Glutamatergic neuron (in vitro differentiated cells): ENCODE measurements at regions not wholly inside any gene's neighbourhood (a gene's known extent, or its start where the extent isn't known, plus 50 kb on each side); places are given as distances from the start of the nearest gene placed in this dataset.

Source experiments
- DNase-seq: peaks from one replicate; pipeline ENCODE4 v3.0.0; 2022
- H3K27ac Mint-ChIP-seq: one replicate; pipeline ENCODE4 v1.8.0; 2020; ENCODE audit warnings: mild to moderate bottlenecking, mixed read lengths, inconsistent platforms; ENCODE audit not compliant: unreplicated experiment
- H3K27me3 Mint-ChIP-seq: one replicate; pipeline ENCODE4 v1.8.0; 2020; ENCODE audit warnings: mild to moderate bottlenecking, moderate library complexity, mixed read lengths, inconsistent platforms; ENCODE audit not compliant: unreplicated experiment
- H3K36me3 Mint-ChIP-seq: one replicate; pipeline ENCODE4 v1.8.0; 2020; ENCODE audit warnings: mild to moderate bottlenecking, mixed read lengths, inconsistent platforms; ENCODE audit not compliant: unreplicated experiment
- H3K4me1 Mint-ChIP-seq: one replicate; pipeline ENCODE4 v1.8.0; 2020; ENCODE audit warnings: mild to moderate bottlenecking, low read depth, mixed read lengths, inconsistent platforms; ENCODE audit not compliant: unreplicated experiment
- H3K4me3 Mint-ChIP-seq: one replicate; pipeline ENCODE4 v1.8.0; 2020; ENCODE audit warnings: mild to moderate bottlenecking, mixed read lengths, inconsistent platforms; ENCODE audit not compliant: unreplicated experiment
- H3K9me3 Mint-ChIP-seq: one replicate; pipeline ENCODE4 v1.8.0; 2020; ENCODE audit warnings: mild to moderate bottlenecking, moderate library complexity, mixed read lengths, inconsistent platforms; ENCODE audit not compliant: unreplicated experiment
- CTCF ChIP-seq: fragments of 200-600 bp; sonication (generic); IDR thresholded peaks from one replicate; pipeline ENCODE4 v1.5.0; 2021; ENCODE audit not compliant: partially characterized antibody, unreplicated experiment

DNA sequence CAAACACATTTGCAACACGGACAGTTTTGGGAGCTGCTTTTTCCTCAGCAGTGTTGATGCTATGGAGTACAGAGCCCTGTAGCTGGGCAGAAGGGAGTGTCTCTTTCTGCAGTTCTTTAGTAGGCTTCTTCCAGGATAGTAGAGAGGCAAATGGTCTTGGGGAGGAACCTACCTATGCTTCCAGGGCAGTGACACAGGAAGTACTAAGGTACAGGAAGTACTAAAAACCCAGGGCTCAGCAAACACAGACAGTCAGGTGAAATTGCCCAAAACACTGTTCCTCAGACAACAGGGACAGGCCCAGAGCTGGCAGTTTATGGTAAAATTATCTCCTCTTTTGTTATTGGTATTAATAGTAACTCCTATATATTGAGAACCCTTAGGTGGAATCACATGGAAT lies 217.6 kb downstream of the TTC8 start:
- DNase-seq, result no peak
- Mint-ChIP-seq H3K36me3 (peaks cover 7% of the 10 kb centered on the region), H3K27ac (no peak overlapping the region), H3K4me1 (peaks cover 7% of the 10 kb centered on the region), H3K9me3 (peaks cover 2% of the 10 kb centered on the region), H3K27me3 (no peaks in the 10 kb centered on the region), H3K4me3 (no peak overlapping the region)
- no peak for TF ChIP-seq CTCF

- no peak overlapping the region for H3K4me3 Mint-ChIP-seq
- H3K36me3 Mint-ChIP-seq, result peaks cover 10% of the 10 kb centered on the region
- H3K27me3 Mint-ChIP-seq, result peaks cover 2% of the 10 kb centered on the region
- no peak for DNase-seq
- no peak for TF ChIP-seq CTCF
- H3K9me3 Mint-ChIP-seq, result peaks cover 3% of the 10 kb centered on the region
- no peaks in the 10 kb centered on the region for H3K4me1 Mint-ChIP-seq
- no peak overlapping the region for H3K27ac Mint-ChIP-seq
Observed at GRCh38 chr14:89053303-89053702, 228.9 kb downstream of the TTC8 start.

GRCh38 chr14:89056394-89056793 lies 231.9 kb downstream of the TTC8 start:
- H3K36me3 Mint-ChIP-seq, result peaks cover 9% of the 10 kb centered on the region
- no peak overlapping the region for H3K4me3 Mint-ChIP-seq
- no peak overlapping the region for H3K27ac Mint-ChIP-seq
- no peak for TF ChIP-seq CTCF
- H3K27me3 Mint-ChIP-seq, result peaks cover 2% of the 10 kb centered on the region
- no peak for DNase-seq
- no peaks in the 10 kb centered on the region for H3K4me1 Mint-ChIP-seq
- peaks cover 3% of the 10 kb centered on the region for H3K9me3 Mint-ChIP-seq

DNA sequence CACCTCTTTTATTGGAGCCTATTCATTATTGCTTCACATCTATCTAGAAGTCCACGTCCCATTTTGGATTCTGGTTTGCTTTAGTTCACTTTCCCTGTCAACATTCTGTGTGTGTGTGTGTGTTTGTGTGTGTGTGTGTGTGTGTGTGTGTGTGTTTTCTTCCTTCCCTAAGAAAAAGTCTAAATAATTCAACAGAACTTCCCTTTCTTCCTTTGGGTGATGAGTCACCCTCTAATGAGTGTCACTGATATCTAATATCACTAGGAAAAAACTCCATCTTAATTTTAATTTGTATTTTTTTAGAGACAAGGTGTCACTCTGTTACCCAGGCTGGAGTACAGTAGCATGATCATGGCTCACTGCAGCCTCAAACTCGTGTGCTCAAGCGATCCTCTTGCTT lies 234.2 kb downstream of the TTC8 start:
- no peak for TF ChIP-seq CTCF
- Mint-ChIP-seq H3K9me3 (peaks cover 3% of the 10 kb centered on the region), H3K27ac (no peak overlapping the region), H3K4me1 (no peaks in the 10 kb centered on the region), H3K4me3 (no peak overlapping the region), H3K36me3 (peaks cover 5% of the 10 kb centered on the region), H3K27me3 (peaks cover 2% of the 10 kb centered on the region)
- no peak for DNase-seq

DNA sequence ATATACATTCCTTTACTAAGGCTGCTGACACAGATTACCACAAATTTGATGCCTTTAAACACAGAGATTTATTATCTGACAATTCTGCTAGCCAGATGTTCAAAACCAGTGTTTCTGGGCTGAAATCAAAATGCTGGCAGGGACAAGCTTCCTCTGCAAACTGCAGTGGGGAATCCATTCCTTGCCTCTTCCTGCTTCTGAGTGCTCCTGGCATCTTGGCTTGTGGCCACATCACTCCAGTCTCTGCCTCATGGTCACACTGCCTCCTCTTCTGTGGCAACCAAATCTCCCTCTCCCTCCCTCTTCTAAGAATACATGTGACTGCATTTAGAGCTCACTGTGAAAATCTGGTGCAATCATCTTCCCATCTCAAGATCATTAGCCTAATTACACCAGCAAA lies 235.7 kb downstream of the TTC8 start:
- Mint-ChIP-seq H3K27ac (no peak overlapping the region), H3K9me3 (peaks cover 2% of the 10 kb centered on the region), H3K4me3 (no peak overlapping the region), H3K36me3 (peaks cover 5% of the 10 kb centered on the region), H3K4me1 (no peaks in the 10 kb centered on the region), H3K27me3 (peaks cover 2% of the 10 kb centered on the region)
- no peak for DNase-seq
- no peak for TF ChIP-seq CTCF
